HG02840 (cell line): ENCODE measurements at regions not wholly inside any gene's neighbourhood (a gene's known extent, or its start where the extent isn't known, plus 50 kb on each side); places are given as distances from the start of the nearest gene placed in this dataset.

ENCODE experiments used
- ATAC-seq: cut with Tn5 transposase; IDR thresholded peaks from one replicate; pipeline ENCODE4 v1.9.1; 2021; ENCODE audit warnings: mild to moderate bottlenecking, moderate library complexity, moderate number of reproducible peaks; ENCODE audit not compliant: unreplicated experiment, low FRiP score

- no peak for ATAC-seq
Observed at GRCh38 chr1:59156051-59156450, 140.8 kb upstream of the FGGY start.

GRCh38 chr1:59156526-59157199 is 140.2 kb upstream of the FGGY start:
- ATAC-seq, result no peak

- no peak for ATAC-seq
Observed at GRCh38 chr1:59158321-59158720, 138.6 kb upstream of the FGGY start.

- ATAC-seq, result no peak
Observed at GRCh38 chr1:59159557-59160203, 137.2 kb upstream of the FGGY start.

- ATAC-seq, result no peak
Observed at GRCh38 chr1:59161136-59161535, 135.8 kb upstream of the FGGY start.

- ATAC-seq, result no peak
Observed at GRCh38 chr1:59162665-59163064, 134.2 kb upstream of the FGGY start.

- no peak for ATAC-seq
Observed at GRCh38 chr1:59163268-59164092, 133.4 kb upstream of the FGGY start.

GRCh38 chr1:59164371-59164770 is 132.5 kb upstream of the FGGY start:
- no peak for ATAC-seq

GRCh38 chr1:59165353-59165752 is 131.5 kb upstream of the FGGY start:
- no peak for ATAC-seq

- no peak for ATAC-seq
Observed at GRCh38 chr1:59169703-59170102, 127.2 kb upstream of the FGGY start.

GRCh38 chr1:59170659-59171058 is 126.2 kb upstream of the FGGY start:
- ATAC-seq, result no peak

- ATAC-seq, result no peak
Observed at GRCh38 chr1:59171788-59172187, 125.1 kb upstream of the FGGY start.

- ATAC-seq, result no peak
Observed at GRCh38 chr1:59172693-59173092, 124.2 kb upstream of the FGGY start.

- ATAC-seq, result no peak
Observed at GRCh38 chr1:59173721-59174120, 123.2 kb upstream of the FGGY start.

- no peak for ATAC-seq
Observed at GRCh38 chr1:59176471-59176870, 120.4 kb upstream of the FGGY start.

- ATAC-seq, result no peak
Observed at GRCh38 chr1:59177756-59178155, 119.1 kb upstream of the FGGY start.

GRCh38 chr1:59178339-59179187 is 118.3 kb upstream of the FGGY start:
- no peak for ATAC-seq

GRCh38 chr1:59179673-59180072 is 117.2 kb upstream of the FGGY start:
- no peak for ATAC-seq

GRCh38 chr1:59180735-59181134 is 116.2 kb upstream of the FGGY start:
- ATAC-seq, result no peak

GRCh38 chr1:59183749-59184317 is 113.1 kb upstream of the FGGY start:
- ATAC-seq, result no peak
